ENCODE measurements at regions not wholly inside any gene's neighbourhood (a gene's known extent, or its start where the extent isn't known, plus 50 kb on each side); places are given as distances from the start of the nearest gene placed in this dataset.

GRCh38 chr13:99113351-99113750 lies 87.3 kb upstream of the UBAC2 start:
- DNase-seq (ENCODE audit: extremely low read depth in 1 of 11, low read depth in 9 of 11, low spot score in 4 of 11) = no peak

- DNase-seq (ENCODE audit: extremely low read depth in 1 of 11, low read depth in 9 of 11, low spot score in 4 of 11) = no peak
Observed at GRCh38 chr13:99118179-99118578, 82.5 kb upstream of the UBAC2 start.

DNA sequence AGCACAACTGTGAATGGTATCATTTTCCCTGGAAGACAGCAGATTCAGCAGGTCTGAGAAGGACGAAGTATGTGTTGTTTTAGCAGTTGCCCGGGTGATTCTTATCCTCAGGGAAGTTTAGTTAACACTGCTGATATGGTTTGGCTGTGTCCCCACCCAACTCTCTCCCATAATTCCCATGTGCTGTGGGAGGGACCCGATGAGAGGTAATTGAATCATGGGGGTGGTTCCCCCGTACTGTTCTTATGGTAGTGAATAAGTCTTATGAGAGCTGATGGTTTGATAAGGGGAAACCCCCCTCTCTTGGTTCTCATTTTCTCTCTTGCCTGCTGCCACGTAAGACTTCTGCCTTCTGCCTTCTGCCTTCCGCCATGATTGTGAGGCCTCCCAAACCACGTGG lies 81.0 kb upstream of the UBAC2 start:
- no peak for DNase-seq (ENCODE audit: extremely low read depth in 1 of 11, low read depth in 9 of 11, low spot score in 4 of 11)

DNA sequence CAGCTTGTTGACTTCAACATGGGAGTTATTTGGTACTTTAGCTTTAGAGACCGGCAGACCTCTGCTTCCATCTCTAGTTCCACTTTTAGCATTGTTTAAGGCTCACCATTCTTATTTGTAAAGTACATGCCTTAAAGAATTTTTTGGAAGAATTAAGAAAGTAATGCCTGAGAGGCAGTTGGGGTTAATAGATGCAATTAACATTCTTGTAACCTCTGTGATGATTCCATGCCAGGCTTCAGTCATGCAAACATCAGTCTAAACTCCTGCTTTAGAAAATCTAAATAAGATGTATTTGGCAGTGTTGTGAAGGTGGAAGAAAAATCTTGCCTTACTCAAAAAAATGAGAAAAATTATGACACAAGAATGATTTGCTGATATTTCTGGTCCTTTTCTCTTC lies 79.9 kb upstream of the UBAC2 start:
- DNase-seq (ENCODE audit: extremely low read depth in 1 of 11, low read depth in 9 of 11, low spot score in 4 of 11) = no peak

GRCh38 chr13:99122171-99122570 lies 78.5 kb upstream of the UBAC2 start:
- no peak for DNase-seq (ENCODE audit: extremely low read depth in 1 of 11, low read depth in 9 of 11, low spot score in 4 of 11)

DNA sequence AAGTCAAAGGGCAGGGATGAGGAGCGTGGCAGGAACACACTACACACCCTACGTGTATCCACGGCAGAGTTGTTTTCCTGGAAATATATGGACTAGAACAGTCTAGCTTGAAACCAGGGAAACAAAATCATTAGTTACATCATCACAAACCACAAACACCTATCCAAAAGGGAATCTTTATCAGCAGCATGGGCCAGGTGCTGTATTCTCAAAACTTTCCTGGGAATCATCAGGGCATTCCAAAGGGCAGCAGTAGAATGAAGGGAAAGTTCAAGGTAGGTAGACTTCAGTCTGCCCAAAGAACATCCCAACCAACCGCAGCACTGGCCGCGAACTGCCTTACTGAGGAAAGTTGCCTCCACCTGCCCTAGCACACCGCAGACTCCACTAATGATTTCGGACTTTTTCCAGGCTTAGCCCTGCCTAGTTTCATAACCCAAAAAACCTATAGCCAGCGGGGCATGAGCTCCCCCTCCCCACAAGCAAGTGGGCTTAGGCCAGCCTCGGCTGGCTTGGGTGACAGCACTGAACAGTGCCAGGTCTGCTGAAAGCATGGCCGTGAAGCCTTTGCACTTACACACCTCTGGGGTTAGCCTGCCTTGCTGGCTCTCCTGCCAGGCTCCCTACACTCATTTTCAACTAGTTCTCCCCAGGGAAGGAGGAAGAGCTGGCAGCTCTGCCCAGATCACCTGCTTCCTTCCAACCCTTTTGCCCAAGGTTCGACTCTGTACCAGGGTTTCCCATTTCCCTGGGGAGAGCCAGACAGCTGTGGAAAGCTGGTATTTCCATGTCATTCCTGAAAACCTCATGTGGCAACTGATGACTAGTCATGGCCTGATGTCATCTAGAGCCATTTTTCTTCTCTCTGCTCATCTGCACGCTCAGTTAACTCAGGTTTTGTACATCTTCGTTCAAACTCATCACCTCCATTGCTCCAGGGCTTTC lies 77.3 kb upstream of the UBAC2 start:
- DNase-seq (ENCODE audit: extremely low read depth in 1 of 11, low read depth in 9 of 11, low spot score in 4 of 11) = no peak

- DNase-seq (ENCODE audit: extremely low read depth in 1 of 11, low read depth in 9 of 11, low spot score in 4 of 11) = no peak
Observed at GRCh38 chr13:99124046-99124400, 76.6 kb upstream of the UBAC2 start.

- no peak for DNase-seq (ENCODE audit: extremely low read depth in 1 of 11, low read depth in 9 of 11, low spot score in 4 of 11)
Observed at GRCh38 chr13:99124794-99125316, 75.8 kb upstream of the UBAC2 start.

DNA sequence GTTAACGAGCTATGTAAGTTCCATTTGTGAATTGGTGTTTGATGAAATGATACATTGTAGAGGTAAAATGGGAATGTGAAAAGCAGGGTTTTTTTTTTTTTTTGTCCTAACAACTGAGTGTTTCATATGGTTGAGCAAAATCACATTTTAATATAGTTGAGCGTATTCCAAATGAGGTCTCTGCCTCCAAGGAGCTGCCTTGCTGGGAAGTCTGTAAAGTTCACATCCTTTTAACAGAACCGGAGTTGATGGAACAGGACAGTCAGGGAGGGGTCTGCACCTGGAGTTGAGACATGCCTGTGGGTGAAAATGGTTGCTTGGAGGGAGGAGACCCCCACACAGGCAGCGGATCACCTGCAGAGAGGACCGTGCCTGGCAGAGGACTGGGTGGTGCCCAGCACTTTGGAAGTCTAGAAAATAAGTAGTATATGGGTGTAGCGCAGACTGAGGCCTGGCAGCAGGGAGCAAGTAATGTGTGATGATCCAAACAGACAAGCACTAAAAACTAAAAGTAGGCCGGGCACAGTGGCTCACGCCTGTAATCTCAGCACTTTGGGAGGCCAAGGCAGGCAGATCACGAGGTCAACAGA lies 75.2 kb upstream of the UBAC2 start:
- DNase-seq (ENCODE audit: extremely low read depth in 1 of 11, low read depth in 9 of 11, low spot score in 4 of 11) = no peak

DNA sequence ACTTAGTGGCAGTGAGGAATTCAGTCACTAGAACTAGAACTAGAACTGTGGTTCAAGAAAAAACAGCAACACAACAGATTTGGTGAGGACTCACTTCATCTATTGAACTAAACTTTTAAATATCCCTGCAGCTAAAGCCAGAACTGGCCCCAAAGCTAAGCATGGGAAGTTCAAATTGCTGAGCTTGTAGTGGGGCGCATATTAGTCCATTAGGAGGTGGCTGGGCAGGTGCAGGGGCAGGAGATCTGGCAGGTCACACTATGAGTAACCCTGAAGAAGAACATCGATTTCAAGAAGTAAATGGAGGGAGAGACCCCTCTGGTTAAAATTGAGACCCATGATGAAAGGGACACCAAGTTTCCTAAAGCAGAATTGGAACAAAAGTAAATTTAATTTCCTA lies 73.8 kb upstream of the UBAC2 start:
- DNase-seq (ENCODE audit: extremely low read depth in 1 of 11, low read depth in 9 of 11, low spot score in 4 of 11) = no peak

DNA sequence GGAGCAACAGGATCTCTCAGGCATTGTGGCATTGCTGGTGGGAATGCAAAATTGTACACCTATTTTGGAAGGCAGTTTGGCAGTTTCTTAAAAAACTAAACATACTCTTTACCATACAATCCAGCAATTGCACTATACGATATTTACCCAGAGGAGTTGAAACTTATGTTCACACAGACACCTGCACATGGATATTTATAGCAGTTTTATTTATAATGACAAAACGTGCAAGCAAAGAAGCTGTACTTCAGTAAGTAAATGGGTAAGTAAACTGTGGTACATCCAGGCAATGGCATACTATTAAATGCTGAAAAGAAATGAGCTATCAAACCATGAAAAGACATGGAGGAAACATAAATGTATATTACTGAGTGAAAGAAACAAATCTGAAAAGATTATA lies 71.6 kb upstream of the UBAC2 start:
- DNase-seq (ENCODE audit: extremely low read depth in 1 of 11, low read depth in 9 of 11, low spot score in 4 of 11) = no peak

GRCh38 chr13:99129951-99130350 lies 70.7 kb upstream of the UBAC2 start:
- no peak for DNase-seq (ENCODE audit: extremely low read depth in 1 of 11, low read depth in 9 of 11, low spot score in 4 of 11)

GRCh38 chr13:99131410-99131809 lies 69.2 kb upstream of the UBAC2 start:
- DNase-seq (ENCODE audit: extremely low read depth in 1 of 11, low read depth in 9 of 11, low spot score in 4 of 11) = no peak

DNA sequence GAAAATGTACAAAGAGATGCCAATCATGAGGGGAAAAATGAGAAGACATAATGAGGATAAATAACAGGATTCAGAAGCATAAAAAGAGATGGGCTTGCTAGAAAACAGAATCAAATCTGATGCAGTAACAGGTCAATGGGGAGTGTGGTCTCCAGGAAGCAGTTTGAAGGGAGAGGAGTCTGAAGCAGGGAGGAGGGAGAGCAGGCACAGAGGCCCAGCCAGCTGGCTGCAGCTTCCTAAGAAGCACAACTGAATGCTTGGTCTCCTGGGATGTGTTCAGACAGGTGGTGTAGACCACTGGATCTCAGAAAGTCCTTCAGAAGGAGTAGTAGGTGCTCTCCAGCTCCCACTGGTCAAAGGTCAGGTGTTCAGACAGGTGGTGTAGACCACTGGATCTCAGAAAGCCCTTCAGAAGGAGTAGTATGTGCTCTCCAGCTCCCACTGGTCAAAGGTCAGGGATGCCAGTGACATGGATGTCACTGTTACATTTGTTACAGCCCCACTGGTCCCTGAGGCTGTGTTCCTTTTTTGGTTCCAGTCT lies 68.3 kb upstream of the UBAC2 start:
- no peak for DNase-seq (ENCODE audit: extremely low read depth in 1 of 11, low read depth in 9 of 11, low spot score in 4 of 11)

- DNase-seq (ENCODE audit: extremely low read depth in 1 of 11, low read depth in 9 of 11, low spot score in 4 of 11) = no peak
Observed at GRCh38 chr13:99133230-99133629, 67.4 kb upstream of the UBAC2 start.

- no peak for DNase-seq (ENCODE audit: extremely low read depth in 1 of 11, low read depth in 9 of 11, low spot score in 4 of 11)
Observed at GRCh38 chr13:99133848-99134247, 66.8 kb upstream of the UBAC2 start.

GRCh38 chr13:99135591-99135990 lies 65.1 kb upstream of the UBAC2 start:
- DNase-seq (ENCODE audit: extremely low read depth in 1 of 11, low read depth in 9 of 11, low spot score in 4 of 11) = peak in 4 of 11 donors; percentile 2 to 5 (median 4)

DNA sequence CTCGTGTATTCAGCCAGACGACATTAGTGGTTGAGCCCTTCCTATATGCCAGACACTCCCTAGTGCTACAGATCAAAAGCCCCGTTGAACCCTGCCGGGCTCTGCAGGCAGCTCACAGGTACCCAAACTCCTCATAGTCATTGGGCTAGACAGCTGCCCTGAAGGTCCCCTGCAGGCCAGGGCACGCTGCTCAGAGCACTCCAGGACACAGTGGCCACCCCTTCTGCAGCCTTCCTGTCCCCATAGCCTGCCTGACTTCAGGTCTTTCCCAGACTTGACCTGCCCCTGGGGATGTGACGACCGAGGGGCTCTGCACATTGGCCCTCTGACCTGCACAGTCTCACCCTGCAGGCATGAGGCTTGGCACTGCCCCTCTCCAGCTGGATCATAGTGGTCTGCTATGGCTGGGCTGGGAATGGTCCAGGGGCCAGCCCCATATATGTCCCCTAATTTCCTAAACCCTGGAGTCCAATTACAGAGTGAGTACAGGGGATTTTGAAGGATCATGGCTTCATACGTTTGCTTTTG lies 64.2 kb upstream of the UBAC2 start:
- no peak for DNase-seq (ENCODE audit: extremely low read depth in 1 of 11, low read depth in 9 of 11, low spot score in 4 of 11)

DNA sequence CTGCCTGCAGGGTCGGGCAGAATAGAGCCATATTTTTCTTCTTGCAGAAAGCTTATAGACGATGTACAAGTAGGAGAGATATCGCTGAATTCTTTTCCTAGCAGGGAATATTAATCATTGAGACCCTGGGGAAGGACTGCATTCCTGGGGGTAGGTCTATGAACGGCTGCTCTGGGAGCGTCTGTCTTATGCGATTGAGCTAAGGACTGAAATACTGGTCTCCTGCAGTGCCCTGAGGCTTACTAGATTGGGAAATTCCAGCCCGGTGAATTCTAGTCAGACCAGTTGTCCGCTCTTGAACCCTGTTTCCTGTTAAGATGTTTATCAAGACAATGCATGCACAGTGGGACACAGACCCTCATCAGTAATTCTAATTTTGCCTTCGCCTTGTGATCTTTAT lies 59.8 kb upstream of the UBAC2 start:
- no peak for DNase-seq (ENCODE audit: extremely low read depth in 1 of 11, low read depth in 9 of 11, low spot score in 4 of 11)

- no peak for DNase-seq (ENCODE audit: extremely low read depth in 1 of 11, low read depth in 9 of 11, low spot score in 4 of 11)
Observed at GRCh38 chr13:99143904-99144303, 56.8 kb upstream of the UBAC2 start.

Data from renal cortex interstitium (tissue), 11 donors.